HEK293 (cell line): ENCODE measurements at regions not wholly inside any gene's neighbourhood (a gene's known extent, or its start where the extent isn't known, plus 50 kb on each side); places are given as distances from the start of the nearest gene placed in this dataset.

Source experiments
- CTCF ChIA-PET: fragments of 350-600 bp; formaldehyde crosslinking; extraction: SDS; loops from one replicate; lab custom pipeline; 2021; ENCODE audit warnings: antibody characterized with exemption; lab: Yijun Ruan, JAX
- POLR2A ChIA-PET: fragments of 300-600 bp; formaldehyde crosslinking; extraction: SDS; loops from one replicate; lab custom pipeline; 2020; ENCODE audit warnings: antibody characterized with exemption, inconsistent platforms; lab: Yijun Ruan, JAX
- H3K27ac ChIP-seq: fragments of 200-500 bp; sonication (Bioruptor generic); 2 replicates; pipeline ENCODE4 v1.5.1; 2014; ENCODE audit warnings: low read depth, low read length, control low read depth, inconsistent platforms; ENCODE audit errors: extremely low read depth
- H3K36me3 ChIP-seq, 2 experiments: fragments of 200-500 bp in 1 of 2; sonication (Bioruptor generic) in 1 of 2; 1 replicate in 1 of 2; 2 replicates in 1 of 2; pipeline ENCODE4 v1.5.1; 2014 to 2017; ENCODE audit warnings: inconsistent platforms in 2 of 2, low read length in 2 of 2; ENCODE audit not compliant: control insufficient read depth in 2 of 2, insufficient read depth in 1 of 2
- H3K4me1 ChIP-seq: fragments of 200-500 bp; sonication (Bioruptor generic); 2 replicates; pipeline ENCODE4 v1.5.1; 2014; ENCODE audit warnings: mild to moderate bottlenecking, low read length, inconsistent platforms; ENCODE audit not compliant: control insufficient read depth, insufficient read depth
- H3K4me3 ChIP-seq: 2 replicates; pipeline ENCODE4 v1.5.1; 2011; ENCODE audit warnings: low read depth, mild to moderate bottlenecking, control low read depth, low read length, moderate library complexity
- H3K9me3 ChIP-seq: fragments of 200-500 bp; sonication (Bioruptor generic); 2 replicates; pipeline ENCODE4 v1.5.1; 2014; ENCODE audit warnings: low read depth, low read length, inconsistent platforms; ENCODE audit not compliant: control insufficient read depth, insufficient read depth
- HOXD13 ChIP-seq: sonication (generic); formaldehyde crosslinking; IDR thresholded peaks from 2 replicates; pipeline ENCODE4 v1.8.0; 2022; ENCODE audit warnings: missing genetic modification reagents, borderline replicate concordance
- KLF10 ChIP-seq: fragments of 450-650 bp; IDR thresholded peaks from 2 replicates; pipeline ENCODE4 v1.5.1; 2018; ENCODE audit warnings: missing biosample characterization, mild to moderate bottlenecking, missing genetic modification characterization
- MEIS1 ChIP-seq: sonication (generic); formaldehyde crosslinking; IDR thresholded peaks from 2 replicates; pipeline ENCODE4 v1.8.1; 2022; ENCODE audit warnings: missing genetic modification reagents, mild to moderate bottlenecking, borderline replicate concordance
- RBAK ChIP-seq: fragments of 450-650 bp; formaldehyde crosslinking; IDR thresholded peaks from 2 replicates; pipeline ENCODE4 v1.5.1; 2016; ENCODE audit warnings: missing biosample characterization, missing genetic modification characterization
- SP7 ChIP-seq: fragments of 450-650 bp; formaldehyde crosslinking; IDR thresholded peaks from 2 replicates; pipeline ENCODE4 v1.5.1; 2016; ENCODE audit warnings: missing biosample characterization, missing genetic modification characterization
- ZBTB21 ChIP-seq: fragments of 450-650 bp; formaldehyde crosslinking; IDR thresholded peaks from 2 replicates; pipeline ENCODE4 v1.5.1; 2017; ENCODE audit warnings: missing biosample characterization, missing genetic modification characterization
- ZFP3 ChIP-seq: fragments of 450-650 bp; formaldehyde crosslinking; IDR thresholded peaks from 2 replicates; pipeline ENCODE4 v1.5.1; 2016; ENCODE audit warnings: low read depth, missing biosample characterization, missing genetic modification characterization
- ZFP37 ChIP-seq: fragments of 450-650 bp; formaldehyde crosslinking; IDR thresholded peaks from 2 replicates; pipeline ENCODE4 v1.5.1; 2016; ENCODE audit warnings: missing biosample characterization, missing genetic modification characterization
- ZFP69B ChIP-seq: fragments of 450-650 bp; formaldehyde crosslinking; IDR thresholded peaks from 2 replicates; pipeline ENCODE4 v1.5.1; 2016; ENCODE audit warnings: missing biosample characterization, missing genetic modification characterization
- ZNF146 ChIP-seq: fragments of 450-650 bp; formaldehyde crosslinking; IDR thresholded peaks from 2 replicates; pipeline ENCODE4 v1.5.1; 2016; ENCODE audit warnings: missing biosample characterization, missing genetic modification characterization
- ZNF16 ChIP-seq: fragments of 450-650 bp; formaldehyde crosslinking; IDR thresholded peaks from 2 replicates; pipeline ENCODE4 v1.5.1; 2016; ENCODE audit warnings: low read depth, missing biosample characterization, missing genetic modification characterization
- ZNF169 ChIP-seq: fragments of 450-650 bp; formaldehyde crosslinking; IDR thresholded peaks from 2 replicates; pipeline ENCODE4 v1.5.1; 2016; ENCODE audit warnings: missing biosample characterization, missing genetic modification characterization
- ZNF211 ChIP-seq: fragments of 450-650 bp; formaldehyde crosslinking; IDR thresholded peaks from 2 replicates; pipeline ENCODE4 v1.5.1; 2016; ENCODE audit warnings: low read depth, missing biosample characterization, missing genetic modification characterization
- ZNF214 ChIP-seq: fragments of 450-650 bp; formaldehyde crosslinking; IDR thresholded peaks from 2 replicates; pipeline ENCODE4 v1.5.1; 2017; ENCODE audit warnings: missing biosample characterization, mild to moderate bottlenecking, missing genetic modification characterization, borderline replicate concordance
- ZNF274 ChIP-seq, 2 experiments: fragments of 200-500 bp in 1 of 2; fragments of 450-650 bp in 1 of 2; sonication (Bioruptor generic) in 1 of 2; formaldehyde crosslinking in 1 of 2; IDR thresholded peaks; 2 replicates each; pipeline versions ENCODE4 v1.5.1 to v1.6.1; 2014 to 2016; ENCODE audit warnings: borderline replicate concordance in 1 of 2, inconsistent platforms in 1 of 2, low read length in 1 of 2, missing biosample characterization in 1 of 2, missing genetic modification characterization in 1 of 2
- ZNF521 ChIP-seq: fragments of 450-650 bp; formaldehyde crosslinking; IDR thresholded peaks from 2 replicates; pipeline ENCODE4 v1.5.1; 2017; ENCODE audit warnings: missing biosample characterization, mild to moderate bottlenecking, missing genetic modification characterization
- ZNF558 ChIP-seq: fragments of 450-650 bp; formaldehyde crosslinking; IDR thresholded peaks from 2 replicates; pipeline ENCODE4 v1.5.1; 2016; ENCODE audit warnings: missing biosample characterization, missing genetic modification characterization
- ZNF596 ChIP-seq: fragments of 450-650 bp; IDR thresholded peaks from 2 replicates; pipeline ENCODE4 v1.5.0; 2018; ENCODE audit warnings: missing biosample characterization, mild to moderate bottlenecking, missing genetic modification characterization, moderate library complexity
- ZNF623 ChIP-seq: fragments of 450-650 bp; formaldehyde crosslinking; IDR thresholded peaks from 2 replicates; pipeline ENCODE4 v1.5.1; 2016; ENCODE audit warnings: missing biosample characterization, missing genetic modification characterization
- ZNF660 ChIP-seq: fragments of 450-650 bp; IDR thresholded peaks from 2 replicates; pipeline ENCODE4 v1.5.1; 2018; ENCODE audit warnings: missing biosample characterization, mild to moderate bottlenecking, missing genetic modification characterization
- ZNF664 ChIP-seq: fragments of 450-650 bp; formaldehyde crosslinking; IDR thresholded peaks from 2 replicates; pipeline ENCODE4 v1.5.1; 2016; ENCODE audit warnings: missing biosample characterization, missing genetic modification characterization
- ZNF837 ChIP-seq: fragments of 450-650 bp; formaldehyde crosslinking; IDR thresholded peaks from 2 replicates; pipeline ENCODE4 v1.5.1; 2016; ENCODE audit warnings: missing biosample characterization, missing genetic modification characterization
- TF ChIP-seq, protein P1 (sequence below): fragments of 450-650 bp; formaldehyde crosslinking; IDR thresholded peaks from 2 replicates; pipeline ENCODE4 v1.5.1; 2016; ENCODE audit warnings: missing biosample characterization, missing genetic modification characterization
- TF ChIP-seq, protein P2 (sequence below): fragments of 450-650 bp; formaldehyde crosslinking; IDR thresholded peaks from 2 replicates; pipeline ENCODE4 v1.5.1; 2016; ENCODE audit warnings: missing biosample characterization, missing genetic modification characterization
- TF ChIP-seq, protein P3 (sequence below): fragments of 450-650 bp; formaldehyde crosslinking; IDR thresholded peaks from 2 replicates; pipeline ENCODE4 v1.5.1; 2016; ENCODE audit warnings: missing biosample characterization, missing genetic modification characterization, low read depth
- TF ChIP-seq, protein P4 (sequence below): sonication (generic); formaldehyde crosslinking; IDR thresholded peaks from 2 replicates; pipeline ENCODE4 v1.8.1; 2022; ENCODE audit warnings: mild to moderate bottlenecking, moderate library complexity, missing genetic modification reagents
- TF ChIP-seq, protein P5 (sequence below): fragments of 450-650 bp; formaldehyde crosslinking; IDR thresholded peaks from 2 replicates; pipeline ENCODE4 v1.5.1; 2016; ENCODE audit warnings: missing biosample characterization, missing genetic modification characterization

DNA sequence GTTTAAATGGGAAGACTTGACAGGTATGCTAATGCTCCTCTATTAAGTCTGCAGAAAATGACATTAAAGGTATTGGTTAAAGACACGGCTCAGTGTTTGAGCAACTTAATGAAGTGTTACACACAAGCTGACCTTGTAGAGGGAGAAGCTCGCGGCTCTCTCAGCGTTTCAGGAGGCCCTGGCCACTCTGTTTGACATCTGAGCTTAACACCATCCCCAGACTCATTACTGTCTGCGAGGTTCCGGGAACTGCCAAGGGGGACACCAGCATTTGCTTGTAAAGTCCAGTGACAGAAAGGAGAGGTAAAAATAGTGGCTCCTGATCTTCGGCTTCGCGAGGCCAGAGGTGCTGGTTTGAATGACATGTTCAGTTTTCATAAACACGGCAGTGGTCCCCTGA, 540.7 kb upstream of the CADM1 start (continued):
- TF ChIP-seq ZNF521 = no peak
- TF ChIP-seq ZNF837 (tag by site-specific recombination) = no peak
- TF ChIP-seq, protein P1, sequence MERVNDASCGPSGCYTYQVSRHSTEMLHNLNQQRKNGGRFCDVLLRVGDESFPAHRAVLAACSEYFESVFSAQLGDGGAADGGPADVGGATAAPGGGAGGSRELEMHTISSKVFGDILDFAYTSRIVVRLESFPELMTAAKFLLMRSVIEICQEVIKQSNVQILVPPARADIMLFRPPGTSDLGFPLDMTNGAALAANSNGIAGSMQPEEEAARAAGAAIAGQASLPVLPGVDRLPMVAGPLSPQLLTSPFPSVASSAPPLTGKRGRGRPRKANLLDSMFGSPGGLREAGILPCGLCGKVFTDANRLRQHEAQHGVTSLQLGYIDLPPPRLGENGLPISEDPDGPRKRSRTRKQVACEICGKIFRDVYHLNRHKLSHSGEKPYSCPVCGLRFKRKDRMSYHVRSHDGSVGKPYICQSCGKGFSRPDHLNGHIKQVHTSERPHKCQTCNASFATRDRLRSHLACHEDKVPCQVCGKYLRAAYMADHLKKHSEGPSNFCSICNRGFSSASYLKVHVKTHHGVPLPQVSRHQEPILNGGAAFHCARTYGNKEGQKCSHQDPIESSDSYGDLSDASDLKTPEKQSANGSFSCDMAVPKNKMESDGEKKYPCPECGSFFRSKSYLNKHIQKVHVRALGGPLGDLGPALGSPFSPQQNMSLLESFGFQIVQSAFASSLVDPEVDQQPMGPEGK (tag by site-specific recombination) = no peak
- no peak for TF ChIP-seq ZFP37 (tag by site-specific recombination)
- TF ChIP-seq, all 188 proteins: peak for 0

DNA sequence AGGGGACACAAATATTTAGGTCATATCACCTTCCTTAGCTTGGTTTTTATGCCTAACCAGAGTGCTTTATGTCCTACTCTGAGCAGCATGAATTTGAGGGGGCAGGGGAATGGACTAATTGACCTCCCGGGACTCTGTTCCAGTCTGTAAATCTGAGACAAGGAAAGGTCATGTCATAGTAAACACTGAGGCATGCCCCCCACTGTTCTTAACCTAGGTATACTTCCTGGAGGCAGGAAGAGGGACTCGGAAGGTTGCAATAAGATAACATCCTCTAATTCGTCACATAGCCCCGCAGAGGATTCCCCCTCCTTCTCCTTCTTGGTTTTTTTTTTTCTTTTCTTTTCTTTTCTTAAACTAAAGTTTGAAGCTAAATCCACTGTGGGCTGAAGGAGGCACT, 540.3 kb upstream of the CADM1 start:
- Histone ChIP-seq H3K4me3 (no peak overlapping the region), H3K4me1 (no peaks in the 10 kb centered on the region), H3K9me3 (no peaks in the 10 kb centered on the region)
- TF ChIP-seq, protein P2, sequence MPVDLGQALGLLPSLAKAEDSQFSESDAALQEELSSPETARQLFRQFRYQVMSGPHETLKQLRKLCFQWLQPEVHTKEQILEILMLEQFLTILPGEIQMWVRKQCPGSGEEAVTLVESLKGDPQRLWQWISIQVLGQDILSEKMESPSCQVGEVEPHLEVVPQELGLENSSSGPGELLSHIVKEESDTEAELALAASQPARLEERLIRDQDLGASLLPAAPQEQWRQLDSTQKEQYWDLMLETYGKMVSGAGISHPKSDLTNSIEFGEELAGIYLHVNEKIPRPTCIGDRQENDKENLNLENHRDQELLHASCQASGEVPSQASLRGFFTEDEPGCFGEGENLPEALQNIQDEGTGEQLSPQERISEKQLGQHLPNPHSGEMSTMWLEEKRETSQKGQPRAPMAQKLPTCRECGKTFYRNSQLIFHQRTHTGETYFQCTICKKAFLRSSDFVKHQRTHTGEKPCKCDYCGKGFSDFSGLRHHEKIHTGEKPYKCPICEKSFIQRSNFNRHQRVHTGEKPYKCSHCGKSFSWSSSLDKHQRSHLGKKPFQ (tag by site-specific recombination) = no peak
- TF ChIP-seq RBAK (tag by site-specific recombination) = no peak
- TF ChIP-seq ZNF596 (tag by site-specific recombination) = no peak
- TF ChIP-seq ZNF623 (tag by site-specific recombination) = no peak
- TF ChIP-seq, protein P3, sequence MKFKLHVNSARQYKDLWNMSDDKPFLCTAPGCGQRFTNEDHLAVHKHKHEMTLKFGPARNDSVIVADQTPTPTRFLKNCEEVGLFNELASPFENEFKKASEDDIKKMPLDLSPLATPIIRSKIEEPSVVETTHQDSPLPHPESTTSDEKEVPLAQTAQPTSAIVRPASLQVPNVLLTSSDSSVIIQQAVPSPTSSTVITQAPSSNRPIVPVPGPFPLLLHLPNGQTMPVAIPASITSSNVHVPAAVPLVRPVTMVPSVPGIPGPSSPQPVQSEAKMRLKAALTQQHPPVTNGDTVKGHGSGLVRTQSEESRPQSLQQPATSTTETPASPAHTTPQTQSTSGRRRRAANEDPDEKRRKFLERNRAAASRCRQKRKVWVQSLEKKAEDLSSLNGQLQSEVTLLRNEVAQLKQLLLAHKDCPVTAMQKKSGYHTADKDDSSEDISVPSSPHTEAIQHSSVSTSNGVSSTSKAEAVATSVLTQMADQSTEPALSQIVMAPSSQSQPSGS (tag by site-specific recombination) = no peak
- TF ChIP-seq MEIS1 (CRISPR knock-in tag) = no peak
- TF ChIP-seq ZFP69B (tag by site-specific recombination) = no peak
- TF ChIP-seq ZNF146 (tag by site-specific recombination) = no peak
- TF ChIP-seq, protein P4, sequence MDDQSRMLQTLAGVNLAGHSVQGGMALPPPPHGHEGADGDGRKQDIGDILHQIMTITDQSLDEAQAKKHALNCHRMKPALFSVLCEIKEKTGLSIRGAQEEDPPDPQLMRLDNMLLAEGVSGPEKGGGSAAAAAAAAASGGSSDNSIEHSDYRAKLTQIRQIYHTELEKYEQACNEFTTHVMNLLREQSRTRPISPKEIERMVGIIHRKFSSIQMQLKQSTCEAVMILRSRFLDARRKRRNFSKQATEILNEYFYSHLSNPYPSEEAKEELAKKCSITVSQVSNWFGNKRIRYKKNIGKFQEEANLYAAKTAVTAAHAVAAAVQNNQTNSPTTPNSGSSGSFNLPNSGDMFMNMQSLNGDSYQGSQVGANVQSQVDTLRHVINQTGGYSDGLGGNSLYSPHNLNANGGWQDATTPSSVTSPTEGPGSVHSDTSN (CRISPR knock-in tag) = no peak
- TF ChIP-seq ZBTB21 (tag by site-specific recombination) = no peak
- no peak for TF ChIP-seq ZNF660 (tag by site-specific recombination)
- no peak for TF ChIP-seq ZNF664 (tag by site-specific recombination)
- TF ChIP-seq, all 188 proteins: peak for 0
- Histone ChIP-seq H3K36me3 (no peaks in the 10 kb centered on the region), H3K27ac (no peak overlapping the region)
- ChIA-PET POLR2A (no interaction called here), CTCF (interaction anchor here (0.5 to 0.7 kb wide), 2 partner anchors 29 to 359 kb away, joined by 3 to 4 read pairs; no protein-coding TSS in a partner anchor)

DNA sequence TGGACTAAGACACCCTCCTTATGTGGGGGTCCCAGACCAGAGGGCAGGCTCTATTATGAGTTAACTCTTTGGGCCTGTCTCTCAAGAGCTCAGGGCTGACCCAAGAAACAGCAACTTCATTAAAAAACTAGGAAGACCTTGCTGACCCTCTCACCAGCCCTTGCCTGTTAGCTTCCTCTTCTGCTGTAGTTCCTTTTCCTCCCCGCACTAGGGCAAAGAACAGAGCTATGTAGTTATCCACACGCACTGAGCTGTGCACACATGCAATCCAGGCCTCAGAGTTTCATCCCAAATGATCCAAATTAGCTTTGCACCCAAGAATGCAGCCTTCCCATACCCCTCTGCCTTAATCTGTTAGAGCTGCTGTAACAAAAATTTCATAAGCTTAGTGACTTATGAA, 539.6 kb upstream of the CADM1 start:
- H3K27ac ChIP-seq = no peak overlapping the region
- ChIA-PET CTCF (no interaction called here), POLR2A (no interaction called here)
- no peak overlapping the region for H3K4me3 ChIP-seq
- no peaks in the 10 kb centered on the region for H3K9me3 ChIP-seq
- no peaks in the 10 kb centered on the region for H3K36me3 ChIP-seq
- no peaks in the 10 kb centered on the region for H3K4me1 ChIP-seq
- no peak for TF ChIP-seq ZFP3 (tag by site-specific recombination)
- no peak for TF ChIP-seq ZNF623 (tag by site-specific recombination)
- no peak for TF ChIP-seq ZFP37 (tag by site-specific recombination)
- no peak for TF ChIP-seq ZNF274 (IDR thresholded peaks at IDR 0.05; ENCODE audit: low read length)
- no peak for TF ChIP-seq ZNF274 (tag by site-specific recombination; IDR thresholded peaks at IDR 0.05; ENCODE audit: borderline replicate concordance)
- no peak for TF ChIP-seq ZNF214 (tag by site-specific recombination)
- TF ChIP-seq, protein P5, sequence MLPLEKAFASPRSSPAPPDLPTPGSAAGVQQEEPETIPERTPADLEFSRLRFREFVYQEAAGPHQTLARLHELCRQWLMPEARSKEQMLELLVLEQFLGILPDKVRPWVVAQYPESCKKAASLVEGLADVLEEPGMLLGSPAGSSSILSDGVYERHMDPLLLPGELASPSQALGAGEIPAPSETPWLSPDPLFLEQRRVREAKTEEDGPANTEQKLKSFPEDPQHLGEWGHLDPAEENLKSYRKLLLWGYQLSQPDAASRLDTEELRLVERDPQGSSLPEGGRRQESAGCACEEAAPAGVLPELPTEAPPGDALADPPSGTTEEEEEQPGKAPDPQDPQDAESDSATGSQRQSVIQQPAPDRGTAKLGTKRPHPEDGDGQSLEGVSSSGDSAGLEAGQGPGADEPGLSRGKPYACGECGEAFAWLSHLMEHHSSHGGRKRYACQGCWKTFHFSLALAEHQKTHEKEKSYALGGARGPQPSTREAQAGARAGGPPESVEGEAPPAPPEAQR (tag by site-specific recombination) = no peak
- TF ChIP-seq KLF10 (tag by site-specific recombination) = no peak
- no peak for TF ChIP-seq HOXD13
- no peak for TF ChIP-seq ZNF169 (tag by site-specific recombination)
- no peak for TF ChIP-seq ZNF664 (tag by site-specific recombination)
- TF ChIP-seq ZNF16 (tag by site-specific recombination) = no peak
- TF ChIP-seq MEIS1 (CRISPR knock-in tag) = no peak
- TF ChIP-seq ZNF211 (tag by site-specific recombination) = no peak
- TF ChIP-seq SP7 = no peak
- no peak for TF ChIP-seq ZNF558 (tag by site-specific recombination)
